MCF 10A (cell line): ENCODE measurements at regions not wholly inside any gene's neighbourhood (a gene's known extent, or its start where the extent isn't known, plus 50 kb on each side); places are given as distances from the start of the nearest gene placed in this dataset.

Experiments used
- BruUV-seq: library from RNA; stranded (reverse); fragments of 400-500 nt; replicated peaks from 2 replicates; lab custom pipeline; 2021; lab: Mats Ljungman, UMichigan
- CTCF ChIA-PET: fragments of 300-600 bp; sonication (Branson Sonifier 250); formaldehyde crosslinking; extraction: SDS; loops from one replicate; lab custom pipeline; 2021; ENCODE audit warnings: antibody characterized with exemption, inconsistent platforms; lab: Yijun Ruan, JAX
- POLR2A ChIA-PET: fragments of 300-600, 350-650 bp; sonication (Branson Sonifier 250); formaldehyde crosslinking; extraction: SDS; loops from one replicate; lab custom pipeline; 2020; ENCODE audit warnings: antibody characterized with exemption, inconsistent platforms; lab: Yijun Ruan, JAX
- DNase-seq: peaks from one replicate; pipeline ENCODE4 v3.0.0-alpha.2; 2018; ENCODE audit not compliant: unreplicated experiment
- H3K27ac Mint-ChIP-seq: one replicate; pipeline ENCODE4 v1.8.0; 2022; ENCODE audit warnings: mild to moderate bottlenecking, low read depth, mixed read lengths; ENCODE audit not compliant: unreplicated experiment
- H3K27me3 Mint-ChIP-seq: one replicate; pipeline ENCODE4 v1.8.0; 2022; ENCODE audit warnings: mixed read lengths; ENCODE audit not compliant: insufficient read depth, unreplicated experiment
- H3K36me3 Mint-ChIP-seq: one replicate; pipeline ENCODE4 v1.8.0; 2022; ENCODE audit warnings: mild to moderate bottlenecking, moderate library complexity, mixed read lengths; ENCODE audit not compliant: insufficient read depth, unreplicated experiment
- H3K4me1 Mint-ChIP-seq: one replicate; pipeline ENCODE4 v1.8.0; 2022; ENCODE audit warnings: mixed read lengths; ENCODE audit not compliant: insufficient read depth, unreplicated experiment
- H3K4me3 Mint-ChIP-seq: one replicate; pipeline ENCODE4 v1.8.0; 2022; ENCODE audit warnings: mild to moderate bottlenecking, moderate library complexity, mixed read lengths; ENCODE audit not compliant: unreplicated experiment
- H3K9me3 Mint-ChIP-seq: one replicate; pipeline ENCODE4 v1.8.0; 2022; ENCODE audit warnings: mixed read lengths; ENCODE audit not compliant: unreplicated experiment
- CTCF ChIP-seq: fragments of 200-600 bp; IDR thresholded peaks from one replicate; pipeline ENCODE4 v1.8.0; 2022; ENCODE audit warnings: antibody characterized with exemption, mild to moderate bottlenecking; ENCODE audit not compliant: unreplicated experiment
- intact Hi-C: fragments of 100-400 bp; cut with micrococcal nuclease; formaldehyde crosslinking; loops from 2 replicates; pipeline ENCODE4 v1.14.1; 2022

GRCh38 chr5:74299833-74300232 is 340.7 kb downstream of the ENC1 start:
- ChIA-PET POLR2A (no interaction called here), CTCF (no interaction called here)
- no peaks in the 10 kb centered on the region for H3K27me3 Mint-ChIP-seq
- no peak overlapping the region for H3K4me3 Mint-ChIP-seq
- H3K36me3 Mint-ChIP-seq = no peaks in the 10 kb centered on the region
- no peaks in the 10 kb centered on the region for H3K4me1 Mint-ChIP-seq
- no peak for TF ChIP-seq CTCF
- H3K9me3 Mint-ChIP-seq = no peaks in the 10 kb centered on the region
- H3K27ac Mint-ChIP-seq = no peak overlapping the region
- intact Hi-C loops = no loop called here
- no TSS peak for BruUV-seq
- no peak for DNase-seq

- Mint-ChIP-seq H3K9me3 (no peaks in the 10 kb centered on the region), H3K4me3 (no peak overlapping the region), H3K27me3 (no peaks in the 10 kb centered on the region), H3K4me1 (no peaks in the 10 kb centered on the region), H3K36me3 (no peaks in the 10 kb centered on the region), H3K27ac (no peak overlapping the region)
- no peak for TF ChIP-seq CTCF
- POLR2A ChIA-PET = no interaction called here
- BruUV-seq = no TSS peak
- CTCF ChIA-PET = interaction anchor here (0.7 to 0.8 kb wide), 2 partner anchors 14 to 394 kb away, joined by 3 read pairs; no protein-coding TSS in a partner anchor
- intact Hi-C loops = no loop called here
- DNase-seq = peak; percentile 21
Measured at GRCh38 chr5:74296685-74297408, 343.7 kb downstream of the ENC1 start.

- TF ChIP-seq CTCF = no peak
- POLR2A ChIA-PET = interaction anchor here (0.6 to 0.7 kb wide), 2 partner anchors 16 to 92 kb away, joined by 3 read pairs; no protein-coding TSS in a partner anchor
- Mint-ChIP-seq H3K36me3 (no peaks in the 10 kb centered on the region), H3K27ac (no peak overlapping the region), H3K27me3 (no peaks in the 10 kb centered on the region), H3K4me1 (no peaks in the 10 kb centered on the region), H3K9me3 (no peaks in the 10 kb centered on the region), H3K4me3 (no peak overlapping the region)
- DNase-seq = no peak
- no TSS peak for BruUV-seq
- CTCF ChIA-PET = interaction anchor here (0.7 kb wide), 1 partner anchor 20 kb away, joined by 3 read pairs; no protein-coding TSS in a partner anchor
- intact Hi-C loops = no loop called here
Measured at GRCh38 chr5:74295676-74296075, 344.9 kb downstream of the ENC1 start.

- Mint-ChIP-seq H3K4me1 (no peaks in the 10 kb centered on the region), H3K9me3 (no peaks in the 10 kb centered on the region), H3K27me3 (no peaks in the 10 kb centered on the region), H3K27ac (no peak overlapping the region), H3K36me3 (no peaks in the 10 kb centered on the region), H3K4me3 (no peak overlapping the region)
- no peak for TF ChIP-seq CTCF
- ChIA-PET POLR2A (interaction anchor here (0.7 kb wide), 2 partner anchors 15 to 16 kb away, joined by 3 read pairs; no protein-coding TSS in a partner anchor), CTCF (no interaction called here)
- intact Hi-C loops = no loop called here
- DNase-seq = no peak
- BruUV-seq = no TSS peak
Measured at GRCh38 chr5:74295141-74295540, 345.4 kb downstream of the ENC1 start.
